H9 (cell line): ENCODE measurements at regions not wholly inside any gene's neighbourhood (a gene's known extent, or its start where the extent isn't known, plus 50 kb on each side); places are given as distances from the start of the nearest gene placed in this dataset.

Experiments
- DNase-seq: peaks from one replicate; pipeline ENCODE4 v3.0.0-alpha.2; 2017
- H2AFZ ChIP-seq: one replicate; pipeline ENCODE4 v1.6.1; 2013; ENCODE audit warnings: mild to moderate bottlenecking, low read length, control low read depth, moderate library complexity
- H2AK5ac ChIP-seq: 2 replicates; pipeline ENCODE4 v1.6.1; 2013; ENCODE audit warnings: low read length, control low read depth, mixed read lengths; ENCODE audit not compliant: insufficient read length
- H2BK120ac ChIP-seq: one replicate; pipeline ENCODE4 v1.6.1; 2013; ENCODE audit warnings: low read depth, mild to moderate bottlenecking, low read length, control low read depth, inconsistent platforms; ENCODE audit not compliant: poor library complexity, severe bottlenecking
- H2BK12ac ChIP-seq: 2 replicates; pipeline ENCODE4 v1.6.1; 2013; ENCODE audit warnings: low read length, control low read depth, mixed read lengths, low read depth; ENCODE audit not compliant: insufficient read length
- H2BK15ac ChIP-seq: 2 replicates; pipeline ENCODE4 v1.6.1; 2013; ENCODE audit warnings: low read depth, low read length, control low read depth
- H2BK20ac ChIP-seq: one replicate; pipeline ENCODE4 v1.6.1; 2013; ENCODE audit warnings: low read depth, mild to moderate bottlenecking, low read length, control low read depth, inconsistent platforms; ENCODE audit not compliant: poor library complexity, severe bottlenecking
- H2BK5ac ChIP-seq: 2 replicates; pipeline ENCODE4 v1.6.1; 2013; ENCODE audit warnings: low read length, control low read depth, mixed read lengths; ENCODE audit not compliant: insufficient read length
- H3K14ac ChIP-seq: 2 replicates; pipeline ENCODE4 v1.6.1; 2013; ENCODE audit warnings: low read length, control low read depth; ENCODE audit not compliant: insufficient read depth
- H3K18ac ChIP-seq: 2 replicates; pipeline ENCODE4 v1.6.1; 2013; ENCODE audit warnings: low read depth, mild to moderate bottlenecking, mixed read lengths, low read length, control low read depth; ENCODE audit not compliant: insufficient read length
- H3K23ac ChIP-seq: 2 replicates; pipeline ENCODE4 v1.6.1; 2013; ENCODE audit warnings: low read length, control low read depth, mixed read lengths, low read depth; ENCODE audit not compliant: insufficient read length
- H3K23me2 ChIP-seq: 2 replicates; pipeline ENCODE4 v1.6.1; 2013; ENCODE audit warnings: low read depth, mild to moderate bottlenecking, mixed read lengths, low read length, control low read depth; ENCODE audit not compliant: insufficient read length, poor library complexity, severe bottlenecking
- H3K27ac ChIP-seq: 2 replicates; pipeline ENCODE4 v1.5.1; 2013; ENCODE audit warnings: low read length, control low read depth, mixed read lengths, low read depth; ENCODE audit not compliant: insufficient read length
- H3K27me3 ChIP-seq: 2 replicates; pipeline ENCODE4 v1.6.1; 2013; ENCODE audit warnings: low read length, control low read depth, inconsistent platforms; ENCODE audit not compliant: insufficient read depth
- H3K4ac ChIP-seq: 2 replicates; pipeline ENCODE4 v1.6.1; 2013; ENCODE audit warnings: low read depth, mild to moderate bottlenecking, control low read depth, inconsistent platforms, low read length, moderate library complexity
- H3K4me1 ChIP-seq: 2 replicates; pipeline ENCODE4 v1.6.1; 2013; ENCODE audit warnings: low read length, control low read depth, inconsistent platforms; ENCODE audit not compliant: insufficient read depth
- H3K4me2 ChIP-seq: 2 replicates; pipeline ENCODE4 v1.6.1; 2013; ENCODE audit warnings: low read length, control low read depth, mixed read lengths; ENCODE audit not compliant: insufficient read length, insufficient read depth
- H3K56ac ChIP-seq: 2 replicates; pipeline ENCODE4 v1.6.1; 2013; ENCODE audit warnings: low read depth, mild to moderate bottlenecking, mixed read lengths, low read length, control low read depth; ENCODE audit not compliant: insufficient read length
- H3K79me1 ChIP-seq: 2 replicates; pipeline ENCODE4 v1.6.1; 2013; ENCODE audit warnings: low read depth, mild to moderate bottlenecking, moderate library complexity, low read length, control low read depth, inconsistent platforms; ENCODE audit not compliant: insufficient read depth, poor library complexity, severe bottlenecking
- H3K79me2 ChIP-seq: 2 replicates; pipeline ENCODE4 v1.6.1; 2013; ENCODE audit warnings: low read length, control low read depth, inconsistent platforms; ENCODE audit not compliant: insufficient read depth
- H3K9ac ChIP-seq: 2 replicates; pipeline ENCODE4 v1.6.1; 2013; ENCODE audit warnings: low read length, control low read depth, mixed read lengths; ENCODE audit not compliant: insufficient read length; ENCODE audit errors: extremely low read depth
- H3K9me3 ChIP-seq: one replicate; pipeline ENCODE4 v1.6.1; 2013; ENCODE audit warnings: low read depth, low read length, inconsistent platforms; ENCODE audit not compliant: control insufficient read depth
- H3T11ph ChIP-seq: one replicate; pipeline ENCODE4 v1.6.1; 2013; ENCODE audit warnings: mild to moderate bottlenecking, low read length, control low read depth, inconsistent platforms
- H4K20me1 ChIP-seq: one replicate; pipeline ENCODE4 v1.6.1; 2013; ENCODE audit not compliant: control insufficient read depth, insufficient read length, insufficient read depth
- H4K5ac ChIP-seq: 2 replicates; pipeline ENCODE4 v1.6.1; 2013; ENCODE audit warnings: low read depth, mild to moderate bottlenecking, mixed read lengths, low read length, control low read depth; ENCODE audit not compliant: insufficient read length
- H4K8ac ChIP-seq: replicated peaks from 2 replicates; pipeline ENCODE4 v1.6.1; 2013; ENCODE audit warnings: low read length, control low read depth, mixed read lengths, low read depth; ENCODE audit not compliant: insufficient read length
- H4K91ac ChIP-seq: 2 replicates; pipeline ENCODE4 v1.6.1; 2013; ENCODE audit warnings: low read depth, mild to moderate bottlenecking, moderate library complexity, mixed read lengths, low read length, control low read depth; ENCODE audit not compliant: insufficient read length
- H3K27ac Mint-ChIP-seq, 3 experiments: 2 replicates in 2 of 3; 3 replicates in 1 of 3; pipeline ENCODE4 v1.8.0; 2020 to 2021; ENCODE audit warnings: mixed read lengths in 3 of 3, mild to moderate bottlenecking in 1 of 3, moderate library complexity in 1 of 3
- H3K27me3 Mint-ChIP-seq: 2 replicates; pipeline ENCODE4 v1.8.0; 2021; ENCODE audit warnings: low read depth, mild to moderate bottlenecking, moderate library complexity, mixed read lengths
- H3K36me3 Mint-ChIP-seq, 3 experiments: 2 replicates in 2 of 3; 3 replicates in 1 of 3; pipeline ENCODE4 v1.8.0; 2020 to 2021; ENCODE audit warnings: low read depth in 3 of 3, mixed read lengths in 3 of 3; ENCODE audit not compliant: insufficient read depth in 1 of 3
- H3K4me1 Mint-ChIP-seq, 2 experiments: 2 replicates each; pipeline ENCODE4 v1.8.0; 2020; ENCODE audit warnings: mixed read lengths in 2 of 2
- H3K4me3 Mint-ChIP-seq, 2 experiments: 2 replicates in 1 of 2; 3 replicates in 1 of 2; pipeline ENCODE4 v1.8.0; 2020 to 2021; ENCODE audit warnings: mild to moderate bottlenecking in 2 of 2, mixed read lengths in 2 of 2, moderate library complexity in 1 of 2
- H3K9me3 Mint-ChIP-seq, 2 experiments: 2 replicates in 1 of 2; 3 replicates in 1 of 2; pipeline ENCODE4 v1.8.0; 2020; ENCODE audit warnings: mild to moderate bottlenecking in 2 of 2, mixed read lengths in 2 of 2, moderate library complexity in 1 of 2
- WGBS: extraction: QIAGEN DNeasy Blood & Tissue Kit; methylation state at CpG from one replicate; pipeline ENCODE4 v1.1.7; 2013; ENCODE audit warnings: missing lambda C conversion rate, low lambda C conversion rate, mixed read lengths; ENCODE audit not compliant: insufficient read length; ENCODE audit errors: extremely low coverage; 5-methylcytosine and 5-hydroxymethylcytosine counted together
- TF ChIP-seq, protein P1 (sequence below): fragments of 200-600 bp; sonication (generic); conservative IDR thresholded peaks from 3 replicates; pipeline ENCODE4 v1.8.0; 2021; ENCODE audit warnings: antibody characterized with exemption, mild to moderate bottlenecking

DNA sequence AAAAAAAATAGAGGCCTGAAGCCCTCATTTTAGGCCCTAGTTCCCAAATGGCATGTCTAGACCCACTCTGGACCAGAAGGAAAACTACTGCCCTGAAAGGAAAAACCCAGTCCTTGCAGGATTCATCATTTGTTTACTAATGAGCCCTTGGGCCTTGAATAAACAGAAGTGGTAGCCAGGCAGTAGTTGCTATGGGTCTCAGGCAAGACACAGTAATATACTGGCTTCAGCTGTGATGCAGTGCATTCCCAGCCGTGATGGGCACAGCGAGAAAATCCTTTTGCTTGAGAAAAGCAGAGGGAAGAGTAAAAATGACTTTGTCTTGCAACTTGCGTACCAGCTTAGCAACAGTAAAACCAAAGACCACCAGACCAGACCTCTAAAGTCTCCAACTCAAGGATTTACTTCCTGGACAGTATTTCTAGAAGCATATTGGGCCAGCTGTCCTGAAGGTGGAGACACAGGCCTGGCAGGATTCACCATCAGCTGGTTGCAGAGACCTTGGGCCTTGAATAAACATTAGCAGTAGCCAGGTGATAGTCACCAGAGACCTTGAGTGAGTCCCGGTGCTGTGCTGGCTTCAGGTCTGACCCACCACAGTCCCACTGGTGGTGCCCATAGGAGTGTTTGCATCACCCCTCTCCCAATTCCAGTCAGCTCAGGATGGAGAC, 208.3 kb upstream of the SLITRK3 start:
- H4K20me1 ChIP-seq, result no peaks in the 10 kb centered on the region
- Mint-ChIP-seq H3K9me3 (no peaks in the 10 kb centered on the region), H3K27ac (no peak overlapping the region), H3K27me3 (no peaks in the 10 kb centered on the region), H3K4me3 (no peak overlapping the region), H3K36me3 (no peaks in the 10 kb centered on the region), H3K4me1 (no peaks in the 10 kb centered on the region)
- H3K4me2 ChIP-seq, result no peak overlapping the region
- H2AFZ ChIP-seq, result no peak overlapping the region
- no peak overlapping the region for H3K4ac ChIP-seq
- H3K4me1 ChIP-seq, result no peaks in the 10 kb centered on the region
- WGBS, result no CpG with 5 or more reads among the region's 4 CpGs
- no peak overlapping the region for H4K91ac ChIP-seq
- no peak overlapping the region for H3K14ac ChIP-seq
- H3K9me3 ChIP-seq, result no peaks in the 10 kb centered on the region
- DNase-seq, result no peak
- no peak overlapping the region for H2BK20ac ChIP-seq
- H2BK12ac ChIP-seq, result no peak overlapping the region
- no peak overlapping the region for H3T11ph ChIP-seq
- H2AK5ac ChIP-seq, result no peak overlapping the region
- no peak overlapping the region for H3K27ac ChIP-seq
- no peak overlapping the region for H4K8ac ChIP-seq
- no peaks in the 10 kb centered on the region for H3K23me2 ChIP-seq
- TF ChIP-seq, protein P1, sequence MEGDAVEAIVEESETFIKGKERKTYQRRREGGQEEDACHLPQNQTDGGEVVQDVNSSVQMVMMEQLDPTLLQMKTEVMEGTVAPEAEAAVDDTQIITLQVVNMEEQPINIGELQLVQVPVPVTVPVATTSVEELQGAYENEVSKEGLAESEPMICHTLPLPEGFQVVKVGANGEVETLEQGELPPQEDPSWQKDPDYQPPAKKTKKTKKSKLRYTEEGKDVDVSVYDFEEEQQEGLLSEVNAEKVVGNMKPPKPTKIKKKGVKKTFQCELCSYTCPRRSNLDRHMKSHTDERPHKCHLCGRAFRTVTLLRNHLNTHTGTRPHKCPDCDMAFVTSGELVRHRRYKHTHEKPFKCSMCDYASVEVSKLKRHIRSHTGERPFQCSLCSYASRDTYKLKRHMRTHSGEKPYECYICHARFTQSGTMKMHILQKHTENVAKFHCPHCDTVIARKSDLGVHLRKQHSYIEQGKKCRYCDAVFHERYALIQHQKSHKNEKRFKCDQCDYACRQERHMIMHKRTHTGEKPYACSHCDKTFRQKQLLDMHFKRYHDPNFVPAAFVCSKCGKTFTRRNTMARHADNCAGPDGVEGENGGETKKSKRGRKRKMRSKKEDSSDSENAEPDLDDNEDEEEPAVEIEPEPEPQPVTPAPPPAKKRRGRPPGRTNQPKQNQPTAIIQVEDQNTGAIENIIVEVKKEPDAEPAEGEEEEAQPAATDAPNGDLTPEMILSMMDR, result no peak
- H3K18ac ChIP-seq, result no peak overlapping the region
- no peak overlapping the region for H3K23ac ChIP-seq
- H3K27me3 ChIP-seq, result no peaks in the 10 kb centered on the region
- H2BK5ac ChIP-seq, result no peak overlapping the region
- no peaks in the 10 kb centered on the region for H3K79me1 ChIP-seq
- no peak overlapping the region for H4K5ac ChIP-seq
- H3K56ac ChIP-seq, result no peak overlapping the region
- no peaks in the 10 kb centered on the region for H3K79me2 ChIP-seq
- no peak overlapping the region for H2BK15ac ChIP-seq
- H3K9ac ChIP-seq, result no peak overlapping the region
- H2BK120ac ChIP-seq, result no peak overlapping the region
